SK-N-DZ (cell line): ENCODE measurements at regions not wholly inside any gene's neighbourhood (a gene's known extent, or its start where the extent isn't known, plus 50 kb on each side); places are given as distances from the start of the nearest gene placed in this dataset.

Experiments
- DNase-seq: peaks from one replicate; pipeline ENCODE4 v3.0.0-alpha.2; 2015; ENCODE audit warnings: low spot score

DNA sequence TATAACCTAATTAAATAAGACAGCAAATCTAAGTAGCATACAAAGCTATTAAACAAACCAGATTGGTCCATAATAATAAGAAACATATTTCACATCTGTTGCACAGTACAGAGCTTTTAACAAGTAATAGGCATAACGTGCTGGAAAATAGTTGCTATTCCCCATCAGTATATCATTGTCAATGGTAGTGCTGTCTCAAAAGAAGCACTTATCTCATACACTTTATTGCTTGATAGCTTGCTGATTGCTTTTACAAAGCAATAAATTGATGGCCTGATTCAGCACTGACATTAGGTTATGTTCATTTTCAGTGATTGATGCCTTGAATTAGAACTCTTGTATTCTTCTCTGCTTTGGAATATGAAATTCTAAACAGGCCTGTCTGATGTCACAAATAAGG is 641.7 kb downstream of the CBLN2 start:
- DNase-seq: peak; percentile 40

DNA sequence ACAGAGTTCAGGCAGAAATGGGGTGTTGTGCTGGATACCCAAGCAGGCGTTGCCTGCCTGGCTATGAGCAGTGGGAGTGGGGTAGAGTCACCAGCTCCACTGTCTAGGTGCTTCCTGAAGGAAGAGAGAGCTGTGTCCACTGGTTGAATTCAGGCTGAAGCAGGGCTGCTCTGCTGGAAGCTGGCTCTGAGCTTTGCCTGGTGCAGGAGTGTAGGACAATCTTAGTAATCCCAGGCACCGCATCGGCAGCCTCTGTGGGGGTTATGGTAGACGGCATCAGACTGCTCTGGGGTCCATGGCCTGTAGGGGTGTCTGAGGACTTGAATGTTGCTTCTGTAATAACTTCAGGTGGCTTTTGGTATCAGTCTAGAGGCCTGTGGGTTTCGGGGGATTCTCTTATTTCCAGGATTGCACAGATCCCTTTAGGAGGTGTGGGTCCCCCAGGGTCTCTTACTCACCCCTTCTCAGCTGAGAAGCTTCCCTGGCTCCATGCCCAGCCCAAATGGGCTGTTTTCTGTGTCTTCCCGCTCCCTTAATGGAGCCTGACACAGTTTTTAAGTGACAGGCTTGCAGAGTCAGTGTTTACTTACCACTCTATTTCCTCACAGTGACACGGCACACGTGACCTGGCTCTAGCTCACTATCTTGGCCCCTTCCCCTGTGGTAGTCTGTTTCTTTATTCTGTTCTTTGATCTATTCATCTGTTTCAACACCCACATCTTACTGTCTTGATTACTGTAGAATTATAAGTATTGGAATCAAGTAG is 644.3 kb downstream of the CBLN2 start:
- peak; percentile 10 for DNase-seq

DNA sequence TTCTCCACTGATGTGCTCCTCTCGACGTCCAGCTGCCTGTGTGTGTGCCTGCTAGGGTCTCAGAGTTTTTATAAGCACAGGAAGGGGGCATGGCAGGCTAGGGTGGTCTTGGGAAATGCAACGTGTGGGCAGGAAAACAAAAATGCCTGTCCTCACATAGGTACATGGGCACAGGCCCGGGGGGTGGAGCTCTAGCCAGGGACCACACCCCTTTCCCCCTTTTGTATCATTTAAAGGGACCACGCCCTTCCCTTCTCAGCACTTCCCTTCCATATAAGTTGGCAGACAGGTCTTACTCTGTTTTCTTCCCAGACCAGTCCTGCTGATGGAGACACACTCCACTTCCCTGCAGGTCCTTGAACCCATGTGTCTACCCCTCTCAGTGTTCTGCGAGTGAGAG is 645.0 kb downstream of the CBLN2 start:
- no peak for DNase-seq

DNA sequence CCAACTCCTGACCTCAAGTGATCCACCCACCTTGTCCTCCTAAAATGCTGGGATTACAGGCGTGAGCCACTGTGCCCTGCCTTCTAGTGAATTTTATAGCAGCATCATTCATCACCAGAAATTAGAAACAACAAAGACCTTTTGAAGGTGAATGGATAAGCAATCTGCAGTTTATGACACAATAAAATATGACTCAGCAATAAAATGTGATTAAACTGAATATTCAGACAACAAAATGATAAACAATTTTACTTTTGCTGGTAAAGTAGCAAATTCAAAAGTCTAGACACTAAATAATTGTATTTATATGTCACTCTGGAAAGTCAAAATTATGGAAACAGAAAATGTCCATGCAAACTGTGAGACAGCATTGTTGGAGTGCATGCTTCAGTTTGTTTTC is 656.6 kb downstream of the CBLN2 start:
- DNase-seq: no peak

DNA sequence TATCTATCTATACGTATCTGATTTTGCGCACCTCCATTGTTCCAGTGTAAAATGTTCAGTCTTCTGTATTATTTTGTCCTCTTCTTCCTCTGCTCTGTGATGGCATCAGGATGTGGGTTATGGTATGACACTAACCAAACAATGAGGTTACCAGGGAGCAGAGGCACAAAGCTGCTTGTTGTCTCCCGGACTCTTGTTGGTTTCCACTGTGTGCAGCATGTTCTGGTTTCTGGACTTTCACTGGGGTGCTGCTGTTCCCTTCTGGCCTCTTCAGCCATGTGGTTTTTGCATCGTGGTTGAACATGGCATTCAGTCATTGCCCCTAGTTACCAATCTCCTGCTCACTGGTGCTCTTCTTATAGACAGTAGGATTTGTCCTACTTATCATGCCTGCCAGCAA is 665.9 kb downstream of the CBLN2 start:
- no peak for DNase-seq

DNA sequence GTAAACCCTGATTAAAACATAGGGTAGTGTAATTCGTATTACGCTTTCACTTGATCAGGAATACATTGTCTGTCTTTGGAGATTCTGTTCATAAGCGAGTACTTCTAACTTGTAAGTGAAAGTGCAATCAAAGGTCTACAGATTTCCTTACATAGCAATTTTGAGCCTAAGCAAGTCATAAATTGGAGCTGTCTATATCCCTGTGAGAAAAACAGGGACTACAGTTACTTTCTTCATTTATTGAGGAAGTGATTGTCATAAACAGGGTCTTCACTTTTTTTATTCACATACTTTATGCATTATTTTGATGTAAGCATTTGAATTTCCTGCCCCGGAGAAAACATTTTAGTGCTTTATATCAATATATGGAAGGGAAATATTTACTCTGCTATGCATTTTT is 670.4 kb downstream of the CBLN2 start:
- no peak for DNase-seq

DNA sequence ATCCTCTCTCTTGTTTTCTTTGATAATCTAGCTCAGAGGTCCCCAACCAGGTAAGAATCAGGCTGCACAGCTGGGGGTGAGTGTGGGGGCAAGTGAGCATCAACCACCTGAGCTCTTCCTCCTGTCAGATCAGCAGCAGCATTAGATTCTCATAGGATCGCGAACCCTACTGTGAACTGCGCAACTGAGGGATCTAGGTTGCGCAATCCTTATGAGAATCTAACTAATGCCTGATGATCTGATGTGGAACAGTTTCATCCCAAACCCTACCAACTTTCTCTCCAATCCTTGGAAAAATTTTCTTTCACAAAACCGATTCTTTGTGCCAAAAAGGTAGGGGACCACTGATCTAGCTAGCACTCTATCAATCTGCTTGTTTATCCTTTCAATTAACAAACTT is 678.3 kb downstream of the CBLN2 start:
- no peak for DNase-seq

DNA sequence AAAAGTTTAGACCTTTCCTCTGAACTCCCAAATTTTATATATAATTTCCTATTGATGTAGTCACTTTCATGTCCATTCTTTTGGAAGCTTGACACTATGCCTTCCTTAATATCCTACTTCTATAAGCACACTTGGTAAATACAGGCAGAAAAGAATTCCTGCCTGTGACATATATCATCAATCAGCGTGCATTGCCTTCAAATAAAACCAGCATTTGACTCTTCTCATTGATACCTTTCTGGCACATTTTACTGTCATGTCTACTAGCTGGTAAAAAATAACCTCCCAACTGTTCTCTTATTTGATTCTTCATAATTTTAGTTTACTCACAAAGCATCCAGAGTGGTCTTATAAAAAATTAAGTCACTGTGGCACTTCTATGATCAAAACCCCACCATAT is 693.5 kb downstream of the CBLN2 start:
- no peak for DNase-seq

DNA sequence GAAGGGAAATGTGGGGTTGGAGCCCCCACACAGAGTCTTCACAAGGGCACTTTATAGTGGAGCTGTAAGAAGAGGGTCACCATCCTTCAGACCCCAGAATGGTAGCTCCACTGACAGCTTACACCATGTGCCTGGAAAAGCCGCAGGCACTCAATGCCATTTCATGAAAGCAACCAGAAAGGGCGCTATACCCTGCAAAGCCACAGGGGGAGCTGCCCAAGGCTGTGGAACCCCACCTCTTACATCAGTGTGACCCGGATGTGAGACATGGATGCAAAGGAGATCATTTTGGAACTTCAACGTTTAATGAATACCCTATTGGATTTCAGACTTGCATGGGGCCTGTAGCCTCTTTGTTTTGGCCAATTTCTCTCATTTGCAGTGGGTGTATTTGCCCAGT is 694.7 kb downstream of the CBLN2 start:
- no peak for DNase-seq

DNA sequence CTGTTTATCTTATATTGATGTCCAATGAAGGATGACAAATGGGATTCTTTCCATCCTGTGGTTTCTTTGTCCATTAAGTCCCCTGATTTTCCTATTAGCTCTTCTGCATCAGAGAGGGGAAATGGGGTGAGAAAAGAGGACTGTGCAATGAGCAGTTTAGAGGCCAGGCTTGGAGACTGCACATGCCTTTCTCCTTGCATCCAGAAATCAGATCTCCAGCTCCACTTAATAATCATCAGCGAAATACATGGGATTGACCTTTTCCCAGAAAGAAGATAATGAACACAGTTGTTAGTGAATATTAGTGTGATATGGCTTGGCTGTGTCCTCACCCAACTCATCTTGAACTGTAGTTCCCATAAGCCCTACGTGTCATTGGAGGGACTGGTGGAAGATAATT is 697.4 kb downstream of the CBLN2 start:
- no peak for DNase-seq

DNA sequence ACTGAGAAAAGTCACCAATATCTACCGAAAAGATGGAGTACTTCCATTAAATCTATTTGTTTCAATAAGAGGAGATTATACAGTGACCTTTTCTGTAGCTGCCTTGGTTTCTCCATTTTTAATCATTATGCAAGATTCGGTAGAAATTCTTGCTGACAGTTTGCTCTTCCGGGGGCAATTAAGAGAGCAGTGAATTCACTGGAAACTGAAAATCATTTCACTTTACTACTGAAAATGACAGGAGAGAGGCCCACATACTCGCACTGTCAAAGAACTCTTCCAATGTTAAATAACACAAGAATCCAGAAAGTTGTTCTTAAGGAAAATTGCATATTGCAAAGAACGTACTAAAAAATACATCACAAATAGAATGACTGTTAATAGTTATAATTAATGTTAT is 699.3 kb downstream of the CBLN2 start:
- no peak for DNase-seq

DNA sequence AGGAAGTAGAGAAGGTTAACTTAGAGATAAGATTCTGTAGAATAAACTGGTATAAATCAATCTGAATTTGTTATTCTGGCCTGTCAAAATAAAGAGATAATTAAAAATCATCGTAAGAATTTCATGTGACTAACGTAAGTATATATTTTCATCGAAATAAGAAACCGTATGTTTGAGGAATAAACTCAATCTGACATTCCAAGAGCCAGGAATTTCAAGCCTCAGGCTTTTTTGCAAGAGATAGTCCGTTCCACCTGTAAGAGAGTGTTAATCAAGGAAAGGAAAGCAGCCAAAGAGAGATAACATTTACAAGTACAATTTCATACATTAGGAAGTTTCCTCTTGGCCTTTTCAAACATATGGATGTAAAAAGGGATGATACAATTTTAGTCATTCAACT is 701.5 kb downstream of the CBLN2 start:
- no peak for DNase-seq

DNA sequence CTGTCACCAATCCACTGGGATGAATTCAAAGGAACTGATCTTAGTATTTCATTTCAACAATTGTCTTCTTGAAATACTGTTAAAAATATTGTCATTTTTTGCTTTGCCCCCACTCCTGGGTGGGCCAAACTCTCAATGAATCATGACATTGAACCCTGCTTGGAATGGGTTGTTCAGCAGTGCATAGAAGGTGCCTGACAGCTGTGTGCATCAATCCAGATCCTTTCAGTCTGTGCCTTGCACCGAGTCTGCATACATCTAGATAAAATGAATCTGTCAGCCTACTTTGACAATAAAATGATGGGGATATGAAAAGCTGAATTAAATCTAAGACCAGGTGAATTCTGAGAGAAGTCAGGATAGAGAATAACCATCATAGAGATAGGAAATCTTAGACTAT is 706.6 kb downstream of the CBLN2 start:
- DNase-seq: no peak

DNA sequence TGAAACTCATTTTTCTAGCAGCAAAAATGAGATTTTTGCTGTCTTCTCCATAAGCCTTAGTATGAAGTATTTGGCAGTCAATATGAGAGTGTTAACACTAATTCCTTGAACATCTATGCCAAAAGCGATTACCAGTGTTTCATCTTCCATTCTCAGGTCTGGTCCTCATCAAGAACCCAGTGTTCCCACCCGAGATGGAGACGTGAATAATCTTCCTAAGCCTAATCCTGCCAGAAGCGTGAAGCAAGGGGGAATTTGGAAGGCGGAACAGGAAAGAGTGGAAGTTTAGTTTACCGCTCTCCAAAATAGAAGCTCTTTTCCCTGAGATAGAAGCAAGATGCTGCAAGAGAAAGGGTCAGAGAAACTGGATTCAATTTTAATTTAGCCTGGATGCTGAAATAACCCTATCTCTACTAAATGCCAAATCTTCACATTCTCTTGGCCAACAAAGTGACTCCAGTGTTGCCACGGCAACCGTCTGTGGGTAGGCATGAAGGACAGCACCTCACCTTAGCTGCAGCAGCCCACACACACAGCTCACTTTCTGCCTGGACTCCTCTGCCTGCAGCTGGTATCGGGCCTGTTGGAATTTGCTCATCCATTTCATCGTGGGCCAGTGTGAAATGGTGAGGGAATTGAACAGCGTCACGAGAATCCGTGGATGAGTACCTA is 711.1 kb downstream of the CBLN2 start:
- no peak for DNase-seq

DNA sequence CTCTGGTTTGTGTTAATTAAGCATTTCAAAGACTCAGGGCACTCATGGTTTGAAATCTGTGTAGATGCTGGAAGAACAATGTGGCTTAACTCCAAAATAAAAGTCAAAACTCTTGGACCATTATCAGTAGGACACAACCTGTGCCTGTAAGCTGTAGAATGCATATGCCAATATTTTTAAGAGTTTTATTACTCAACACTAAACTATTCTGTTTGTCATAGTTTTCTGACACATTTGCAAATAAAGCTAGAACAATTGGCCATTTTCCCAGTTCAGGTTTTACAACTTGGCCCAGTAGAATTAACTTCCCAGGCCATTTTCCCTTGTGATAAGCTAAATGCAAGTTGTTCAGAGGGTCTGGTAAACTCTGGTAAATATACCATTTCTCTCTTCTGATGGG is 713.1 kb downstream of the CBLN2 start:
- no peak for DNase-seq

DNA sequence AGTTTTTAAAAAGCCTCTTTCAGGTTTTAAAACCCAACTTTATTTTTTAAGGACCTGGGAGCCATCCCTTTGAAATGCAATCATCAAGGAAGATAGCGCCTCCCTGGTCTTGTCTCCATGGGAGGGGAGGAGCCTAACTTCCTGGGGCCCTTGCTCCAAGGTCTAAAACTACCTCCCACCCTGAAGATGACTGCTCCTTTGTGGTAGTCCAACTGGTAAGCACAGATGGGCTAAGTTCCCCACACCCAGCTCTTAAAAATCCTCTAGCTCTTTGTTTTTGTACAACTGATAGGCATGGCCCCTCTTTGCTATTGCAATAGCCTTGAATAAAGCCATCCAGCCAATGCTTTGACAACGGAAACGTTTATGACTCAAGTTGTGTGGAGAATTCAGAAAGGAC is 716.8 kb downstream of the CBLN2 start:
- DNase-seq: no peak

DNA sequence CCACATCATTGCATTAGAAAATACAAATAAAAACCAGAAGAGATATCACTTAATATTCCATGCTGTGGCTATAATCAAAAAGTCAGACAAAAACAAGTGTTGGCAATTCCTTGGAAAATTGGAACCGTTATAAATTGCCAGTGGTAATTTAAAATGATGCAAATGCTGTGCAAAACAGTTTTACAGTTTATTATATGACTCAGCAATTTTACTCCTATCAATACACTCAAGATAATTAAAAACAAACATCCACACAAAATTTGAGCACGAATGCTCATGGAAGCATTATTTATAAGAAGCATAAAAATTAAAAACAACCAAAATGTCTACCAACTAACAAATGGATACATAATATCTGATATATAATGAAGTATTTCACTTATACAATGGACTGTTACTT is 728.8 kb downstream of the CBLN2 start:
- no peak for DNase-seq

DNA sequence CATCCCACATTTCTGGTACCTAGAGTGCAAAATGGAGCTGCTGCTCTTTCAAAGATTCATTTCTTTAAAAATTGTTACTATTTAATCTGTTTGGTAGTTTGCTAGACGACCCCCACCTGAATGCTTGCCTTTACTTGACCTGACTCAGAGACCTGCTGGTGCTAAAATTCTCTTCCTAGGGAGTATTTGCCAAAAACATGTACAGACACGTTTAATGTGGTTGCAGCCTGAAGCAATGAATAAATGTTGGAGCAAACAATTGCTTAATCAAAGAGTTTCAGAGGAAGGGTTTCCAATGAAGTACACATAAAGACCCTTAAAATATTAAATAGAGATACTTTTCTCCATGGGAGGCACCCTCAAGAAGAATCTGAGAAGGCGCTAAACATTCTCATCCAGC is 734.4 kb downstream of the CBLN2 start:
- no peak for DNase-seq

DNA sequence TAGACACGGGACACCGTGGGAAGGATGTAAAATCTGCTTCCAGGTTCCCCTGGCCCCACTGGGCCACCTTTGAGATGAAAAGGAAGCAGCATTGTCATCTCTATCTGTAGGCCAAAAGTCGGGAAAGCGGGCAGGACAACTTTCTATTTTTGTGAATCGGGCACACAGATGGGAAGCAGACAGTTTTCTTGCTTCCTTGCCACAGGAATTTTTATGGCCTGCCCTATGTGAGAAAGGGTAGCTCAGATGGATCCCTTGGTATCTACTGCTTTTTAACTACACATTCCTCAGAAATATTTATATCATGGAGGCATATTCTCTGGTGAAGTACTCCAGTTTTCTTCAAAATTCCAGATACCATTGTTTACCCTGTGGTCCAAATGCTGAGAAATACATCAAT is 735.5 kb downstream of the CBLN2 start:
- no peak for DNase-seq

DNA sequence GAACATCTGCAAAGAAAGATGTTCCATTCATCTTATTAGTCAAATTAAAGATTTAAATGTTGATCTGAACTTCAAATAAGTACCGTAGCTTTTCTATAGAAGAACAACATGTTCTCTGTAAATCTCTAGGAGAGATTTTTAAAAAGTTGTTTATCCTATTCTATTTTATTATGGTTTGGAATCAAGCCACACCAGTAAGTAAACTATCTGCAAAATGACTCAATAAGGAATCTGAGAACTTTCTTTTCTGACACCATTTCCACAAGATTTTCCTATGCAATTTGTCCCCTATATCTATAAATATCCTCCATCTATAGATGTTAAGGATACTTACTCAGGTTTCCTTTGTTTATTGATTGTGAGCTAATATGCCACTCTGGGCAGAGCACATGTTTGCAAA is 736.6 kb downstream of the CBLN2 start:
- no peak for DNase-seq

DNA sequence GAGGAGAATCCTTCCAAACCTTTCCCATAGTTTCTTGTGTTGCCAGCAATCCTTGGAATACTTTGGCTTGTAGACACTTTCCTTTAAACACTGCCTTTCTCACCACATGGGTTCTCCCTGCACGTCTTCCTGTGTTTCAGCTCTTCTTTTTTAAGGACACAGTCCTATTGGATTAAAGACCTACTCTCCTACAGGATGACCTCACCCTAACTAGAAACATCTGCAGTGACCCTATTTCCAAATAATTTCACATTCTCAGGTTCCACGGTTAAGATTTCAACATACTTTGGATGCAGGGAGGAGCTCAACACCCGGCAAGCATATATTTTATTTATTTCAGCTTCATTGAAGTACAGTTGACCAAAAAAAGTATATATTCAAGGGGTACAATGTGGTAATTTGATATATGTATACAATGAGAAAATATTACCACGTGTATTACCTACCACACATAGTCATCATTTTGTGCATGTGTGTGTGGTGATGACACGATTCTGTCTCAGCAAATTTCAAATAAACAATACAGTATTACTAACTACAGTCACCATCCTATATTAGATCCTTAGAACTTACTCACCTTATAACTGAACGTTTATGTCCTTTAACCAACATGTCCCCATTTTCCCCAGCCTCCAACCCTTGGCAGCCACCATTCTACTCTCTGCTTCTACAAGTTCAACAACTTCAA is 745.0 kb downstream of the CBLN2 start:
- DNase-seq: no peak

DNA sequence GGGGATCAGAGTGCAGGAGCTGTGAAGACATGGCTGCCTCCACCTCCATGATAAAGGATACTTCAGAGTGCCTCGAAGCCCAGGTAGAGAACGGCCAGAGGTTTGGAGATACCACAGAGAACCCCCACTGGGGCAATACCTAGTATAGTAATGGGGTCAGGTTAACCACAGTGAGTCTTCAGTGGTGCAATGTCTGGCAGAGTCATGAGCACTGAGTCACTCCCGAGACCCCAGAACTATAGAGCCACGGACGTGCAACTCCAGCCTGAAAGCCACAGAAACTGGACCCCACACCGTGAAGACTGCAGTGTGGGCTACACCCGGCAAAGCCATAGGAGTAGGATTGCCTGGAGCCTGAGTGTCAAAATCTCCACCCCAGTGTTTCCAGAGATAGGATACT is 746.6 kb downstream of the CBLN2 start:
- no peak for DNase-seq

DNA sequence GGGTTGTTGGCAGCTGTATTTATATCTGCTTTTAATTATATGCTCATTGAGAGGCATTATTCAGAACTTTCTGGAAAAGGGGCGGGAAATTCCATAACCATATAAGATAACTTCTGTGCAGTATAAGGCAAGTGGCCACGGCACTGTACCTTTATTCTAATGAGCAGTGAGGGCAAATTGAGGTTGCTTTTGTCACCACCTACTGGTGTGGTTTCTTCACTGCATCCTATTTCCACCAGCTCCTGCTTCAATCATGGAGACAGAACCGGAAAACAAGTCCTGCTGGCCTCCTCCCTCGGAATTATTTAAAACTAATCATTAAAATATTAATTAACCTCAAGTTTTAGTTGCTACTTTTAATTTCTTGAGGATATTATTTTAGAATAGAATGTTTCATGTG is 759.4 kb downstream of the CBLN2 start:
- peak; percentile 11 for DNase-seq
